ENCODE measurements at regions not wholly inside any gene's neighbourhood (a gene's known extent, or its start where the extent isn't known, plus 50 kb on each side); places are given as distances from the start of the nearest gene placed in this dataset.

- DNase-seq (ENCODE audit: low read depth) = no peak
Measured at GRCh38 chr1:4444086-4444485, 210.3 kb upstream of the AJAP1 start.

DNA sequence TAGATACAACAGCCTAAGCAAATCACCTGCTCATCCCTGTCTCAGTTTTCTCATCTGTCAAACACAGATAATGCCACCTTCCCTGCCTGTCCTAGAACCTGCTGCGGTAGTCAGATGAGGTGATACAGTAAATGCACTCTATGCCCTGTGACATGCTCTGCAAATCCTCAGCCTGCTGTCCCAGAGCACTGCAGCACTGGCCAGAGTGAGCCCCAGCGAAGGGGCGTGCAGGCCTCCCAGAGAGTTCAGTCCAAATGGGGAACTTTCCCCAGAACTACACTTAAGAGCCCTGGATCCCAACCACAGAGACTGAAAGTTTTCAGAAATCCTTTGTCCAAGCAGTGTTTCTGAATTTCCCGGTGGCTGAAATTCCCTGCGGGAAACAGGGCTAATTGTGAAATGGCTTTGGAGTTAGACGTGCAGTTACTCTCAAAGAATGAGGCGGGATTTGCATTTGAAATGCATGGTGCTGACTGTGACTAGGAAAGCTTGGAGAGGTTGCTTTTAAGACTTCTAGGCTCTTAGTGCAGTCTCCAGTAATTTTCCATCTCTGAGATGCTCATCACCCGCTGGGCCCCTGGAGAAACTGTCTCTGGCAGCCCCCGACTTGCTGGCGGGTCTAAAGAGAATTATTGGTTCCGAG lies 206.5 kb upstream of the AJAP1 start:
- DNase-seq (ENCODE audit: low read depth) = no peak

- DNase-seq (ENCODE audit: low read depth) = no peak
Measured at GRCh38 chr1:4449972-4450371, 204.4 kb upstream of the AJAP1 start.

DNA sequence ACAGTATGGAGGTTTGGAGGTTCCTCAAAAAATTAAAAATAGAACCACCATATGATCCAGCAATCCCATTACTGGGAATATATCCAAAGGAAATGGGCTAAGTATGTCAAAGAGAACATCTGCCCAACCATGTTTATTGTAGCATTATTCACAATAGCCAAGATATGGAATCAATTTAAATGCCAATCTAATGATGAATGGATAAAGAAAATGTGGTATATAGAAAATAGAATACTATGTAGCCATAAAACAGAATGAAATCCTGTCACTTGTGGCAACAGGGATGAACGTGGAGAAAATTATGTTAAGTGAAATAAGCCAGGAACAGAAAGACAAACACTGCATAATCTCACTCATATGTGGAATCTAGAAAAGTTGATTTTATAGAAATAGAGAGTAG lies 201.7 kb upstream of the AJAP1 start:
- no peak for DNase-seq (ENCODE audit: low read depth)

DNA sequence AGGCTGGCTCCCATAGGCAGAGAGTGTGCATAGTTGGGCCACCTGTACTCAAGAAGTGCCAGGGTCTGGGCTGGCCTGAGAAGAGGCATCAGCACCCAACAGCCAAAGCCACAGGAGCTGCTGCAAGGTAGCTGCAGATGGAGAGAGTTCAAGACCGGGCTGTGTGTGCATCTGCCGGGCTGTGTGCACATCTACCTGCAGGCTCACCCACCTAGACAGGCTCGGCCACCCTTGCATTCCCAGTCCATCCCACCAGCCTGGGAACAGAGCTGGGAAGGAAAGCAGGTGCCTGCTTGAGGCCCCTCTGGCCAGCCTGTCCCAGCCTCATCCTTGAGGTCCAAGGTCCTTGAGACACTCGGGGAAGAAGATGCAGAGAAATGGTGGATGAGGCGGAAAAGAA lies 194.4 kb upstream of the AJAP1 start:
- no peak for DNase-seq (ENCODE audit: low read depth)

GRCh38 chr1:4460651-4461050 lies 193.8 kb upstream of the AJAP1 start:
- no peak for DNase-seq (ENCODE audit: low read depth)

DNA sequence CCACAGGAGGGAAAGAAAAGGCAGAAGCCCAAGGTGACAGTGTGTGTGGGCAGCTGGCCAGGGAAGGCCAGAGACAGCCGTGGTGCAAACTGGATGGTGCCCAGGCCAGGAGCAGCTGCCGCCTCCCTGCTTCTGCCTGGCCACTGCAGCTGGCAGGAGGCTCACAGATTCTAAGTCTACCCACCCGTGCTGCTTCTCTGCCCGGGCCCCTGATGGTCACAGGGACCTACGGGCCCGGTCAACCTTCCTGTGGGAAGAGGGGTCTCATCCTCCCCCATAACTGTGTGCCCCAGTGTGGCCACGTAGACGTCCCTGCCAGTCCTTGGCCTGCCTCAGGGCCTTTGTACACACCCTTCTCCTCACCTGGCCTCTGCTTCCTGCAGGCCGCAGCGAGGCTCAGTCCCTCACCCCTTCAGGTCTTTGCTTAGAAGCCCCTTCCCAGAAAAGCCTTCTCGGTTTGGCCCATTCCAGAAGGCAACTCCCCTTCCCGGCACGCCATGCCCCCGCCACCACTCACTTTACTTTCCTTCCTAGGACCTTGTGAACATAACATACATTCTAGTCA lies 192.6 kb upstream of the AJAP1 start:
- DNase-seq (ENCODE audit: low read depth) = no peak

DNA sequence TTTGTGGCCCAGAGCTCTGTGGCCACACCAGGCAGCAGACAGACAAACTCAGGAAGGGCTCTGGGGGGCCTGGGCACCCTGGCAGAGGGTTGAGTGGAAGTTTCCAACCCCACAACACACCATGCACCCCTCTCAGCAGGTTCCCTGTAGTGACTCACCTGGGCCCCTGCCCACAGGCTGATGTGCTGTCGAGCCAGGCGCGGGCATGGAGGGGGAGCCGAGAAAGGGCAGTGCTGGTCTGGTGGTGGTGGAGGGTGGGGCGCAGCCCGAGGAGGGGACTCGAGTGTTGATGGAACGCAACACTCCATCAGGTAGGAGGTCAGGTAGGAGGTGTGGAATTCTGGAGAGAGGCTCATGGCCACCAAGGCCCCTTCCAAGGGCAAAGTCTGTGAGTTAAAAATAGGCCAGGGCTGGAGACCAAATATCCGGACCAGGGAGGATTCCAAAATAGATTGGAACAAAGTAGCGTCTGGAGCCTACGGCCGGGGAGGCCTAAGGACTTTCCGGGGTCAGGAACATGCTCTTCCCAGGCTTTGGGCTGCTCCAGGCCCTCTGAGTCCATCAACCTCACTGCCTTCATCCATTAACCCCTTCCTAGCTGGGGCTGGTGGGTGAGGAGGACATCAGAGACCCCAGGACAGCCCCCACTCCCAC lies 191.5 kb upstream of the AJAP1 start:
- no peak for DNase-seq (ENCODE audit: low read depth)

DNA sequence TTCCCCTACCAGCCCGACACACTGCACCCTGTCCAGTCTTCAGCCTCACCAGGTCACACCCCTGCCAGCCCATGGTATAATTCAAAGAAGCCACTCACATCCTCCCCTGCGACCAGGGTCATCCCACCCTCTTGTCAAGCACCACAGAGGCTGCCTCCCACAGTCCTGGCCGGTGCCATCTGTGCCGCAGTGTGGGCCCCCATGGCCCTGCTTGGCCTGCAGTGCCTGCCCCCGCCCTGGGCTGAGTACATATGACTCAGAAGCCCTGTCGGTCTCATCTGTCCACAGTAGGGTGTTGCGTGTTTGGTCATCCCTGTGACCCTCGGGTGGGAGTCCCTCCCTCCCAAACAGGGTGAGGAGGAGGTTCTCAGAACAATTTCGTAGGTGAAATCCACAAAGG lies 190.8 kb upstream of the AJAP1 start:
- no peak for DNase-seq (ENCODE audit: low read depth)

DNA sequence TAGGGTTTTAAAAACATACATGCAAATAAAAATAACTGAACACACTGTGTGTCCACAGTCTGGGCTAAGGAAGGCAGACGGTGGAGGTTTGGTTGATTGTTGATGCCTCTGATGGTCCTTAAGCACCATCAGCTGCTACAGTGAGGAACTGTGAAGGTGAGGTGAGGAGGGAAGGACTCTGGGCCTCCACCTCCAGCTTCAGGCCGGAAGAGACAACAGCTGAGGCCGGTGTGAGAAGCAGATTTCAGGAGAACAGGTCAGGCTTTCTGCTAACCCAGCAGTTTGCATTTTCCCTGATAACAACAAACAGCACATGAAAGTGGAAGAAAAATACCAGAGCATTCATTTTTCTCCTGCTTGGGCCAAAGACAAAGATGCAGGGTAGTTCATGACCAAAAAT lies 189.9 kb upstream of the AJAP1 start:
- no peak for DNase-seq (ENCODE audit: low read depth)

GRCh38 chr1:4467241-4467640 lies 187.2 kb upstream of the AJAP1 start:
- DNase-seq (ENCODE audit: low read depth) = no peak

GRCh38 chr1:4468386-4468785 lies 186.0 kb upstream of the AJAP1 start:
- no peak for DNase-seq (ENCODE audit: low read depth)

DNA sequence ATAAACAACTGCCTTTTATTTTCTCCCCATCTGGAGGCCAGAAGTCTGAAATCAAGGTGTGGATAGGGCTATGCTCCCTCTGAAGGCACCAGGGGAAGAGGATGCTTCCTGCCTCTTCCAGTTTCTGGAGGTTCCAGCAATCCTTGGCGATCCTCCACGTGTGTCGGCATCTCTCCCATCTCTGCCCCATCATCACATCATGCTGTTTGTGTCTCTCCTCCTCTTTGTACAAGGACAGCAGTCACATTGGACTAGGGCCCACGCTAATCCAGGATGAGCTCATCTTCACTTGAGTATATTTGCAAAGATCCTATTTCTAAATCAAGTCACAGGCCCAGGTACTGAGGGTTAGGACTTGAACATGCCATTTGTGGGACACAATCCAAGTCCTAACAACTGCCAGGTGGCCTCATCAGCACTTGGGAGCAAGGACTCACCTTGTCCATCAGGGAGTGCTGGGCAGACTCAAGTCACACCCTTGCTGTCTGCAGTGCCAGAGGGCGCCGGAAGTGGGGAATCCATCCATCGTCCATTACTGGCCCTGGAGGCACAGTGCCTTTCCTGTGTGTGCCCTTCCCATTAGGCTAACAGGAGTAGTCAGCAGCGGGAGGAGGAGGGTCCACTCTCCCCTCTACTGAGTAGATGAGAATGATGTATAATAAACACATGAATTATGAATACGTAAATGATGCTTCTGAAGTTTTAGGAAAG lies 185.4 kb upstream of the AJAP1 start:
- no peak for DNase-seq (ENCODE audit: low read depth)

DNA sequence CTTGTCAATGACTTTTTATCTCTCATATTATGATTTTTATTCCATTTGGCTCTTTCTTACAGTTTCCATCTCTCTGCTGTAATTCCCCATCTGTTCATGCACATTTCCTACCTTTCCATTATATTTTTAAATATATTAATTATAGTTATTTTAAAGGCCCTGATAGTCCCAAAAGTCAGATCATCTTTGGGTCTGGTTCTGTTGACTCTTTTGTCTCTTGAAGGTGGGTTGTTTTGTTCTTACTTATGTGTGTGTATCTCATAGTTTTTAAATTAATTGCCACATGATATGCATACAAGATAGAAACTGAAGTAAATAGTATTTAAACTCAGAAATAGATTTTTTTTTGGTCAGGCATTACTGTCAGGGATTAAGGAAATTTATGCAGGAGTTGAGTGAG lies 178.0 kb upstream of the AJAP1 start:
- DNase-seq (ENCODE audit: low read depth) = no peak

GRCh38 chr1:4481451-4481850 lies 173.0 kb upstream of the AJAP1 start:
- DNase-seq (ENCODE audit: low read depth) = no peak

DNA sequence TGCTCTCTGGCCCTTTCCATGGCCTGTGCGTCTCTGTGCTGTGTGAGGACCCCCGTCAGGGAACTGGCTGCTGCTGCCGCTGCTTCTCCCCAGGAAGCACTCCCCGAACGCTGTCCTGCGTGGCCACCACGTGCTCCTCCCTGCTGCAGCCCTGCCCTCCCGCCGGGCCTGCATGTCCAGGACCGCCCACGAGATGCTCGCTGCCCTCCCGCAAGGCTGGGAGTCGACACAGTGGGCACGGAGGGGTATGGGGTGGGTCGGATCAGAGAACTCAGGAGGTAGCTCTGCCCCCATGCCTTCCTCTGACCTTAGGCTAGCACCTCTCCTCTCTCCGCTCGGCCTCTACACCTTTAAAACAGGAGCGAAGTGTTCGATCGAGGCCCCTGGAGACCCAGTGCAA lies 171.9 kb upstream of the AJAP1 start:
- DNase-seq (ENCODE audit: low read depth) = no peak

DNA sequence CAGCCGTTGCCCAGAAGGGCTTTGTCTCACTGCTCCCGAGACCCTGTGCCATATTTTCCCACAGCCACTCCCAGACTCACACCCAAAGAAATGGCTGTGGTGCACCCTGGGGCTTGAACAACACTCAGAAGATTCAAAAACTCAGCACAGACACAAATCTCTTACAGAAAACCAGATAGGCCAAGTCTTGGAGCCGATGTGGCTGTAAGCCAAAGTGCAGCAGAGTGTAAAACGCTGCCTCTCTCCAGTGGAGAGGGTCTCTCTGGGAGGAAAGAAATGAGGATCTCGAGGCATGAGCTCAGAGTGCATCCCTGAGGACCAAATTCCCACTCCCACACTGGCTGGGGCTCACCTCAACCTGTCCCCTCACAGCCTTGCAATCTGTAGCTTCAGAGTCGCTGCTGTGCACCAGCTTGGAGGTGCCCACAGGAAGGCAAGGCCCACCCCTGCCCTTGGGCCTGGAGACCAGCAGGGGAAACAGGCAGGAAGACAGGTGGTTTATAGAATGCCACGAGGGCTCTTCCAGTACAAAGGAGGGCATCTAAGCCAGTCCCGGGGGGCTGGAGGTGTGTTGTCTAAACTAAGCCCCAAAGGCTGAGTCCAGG lies 171.3 kb upstream of the AJAP1 start:
- no peak for DNase-seq (ENCODE audit: low read depth)

DNA sequence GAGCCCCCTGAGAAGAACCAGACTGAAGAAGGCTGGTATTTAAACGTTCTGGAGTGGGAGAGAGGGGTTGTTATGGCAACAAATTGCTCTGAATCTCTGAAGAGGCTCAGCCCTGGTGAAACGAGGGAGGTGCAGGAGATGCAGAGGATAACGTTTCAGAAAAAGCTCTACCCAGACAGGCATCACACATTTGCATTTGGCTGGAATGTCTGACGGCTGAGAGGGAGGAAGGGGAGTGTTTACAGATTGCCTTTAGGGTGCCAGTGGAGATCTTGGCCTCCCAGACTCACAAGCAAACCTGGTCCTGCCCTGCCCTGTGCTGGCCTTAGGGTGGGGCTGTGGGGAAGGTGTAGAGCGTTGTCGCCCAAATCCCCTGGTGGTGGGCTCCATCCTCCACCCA lies 169.0 kb upstream of the AJAP1 start:
- DNase-seq (ENCODE audit: low read depth) = no peak

- DNase-seq (ENCODE audit: low read depth) = no peak
Measured at GRCh38 chr1:4485878-4486277, 168.5 kb upstream of the AJAP1 start.

GRCh38 chr1:4486408-4487120 lies 167.8 kb upstream of the AJAP1 start:
- no peak for DNase-seq (ENCODE audit: low read depth)

GRCh38 chr1:4488018-4488417 lies 166.4 kb upstream of the AJAP1 start:
- no peak for DNase-seq (ENCODE audit: low read depth)

DNA sequence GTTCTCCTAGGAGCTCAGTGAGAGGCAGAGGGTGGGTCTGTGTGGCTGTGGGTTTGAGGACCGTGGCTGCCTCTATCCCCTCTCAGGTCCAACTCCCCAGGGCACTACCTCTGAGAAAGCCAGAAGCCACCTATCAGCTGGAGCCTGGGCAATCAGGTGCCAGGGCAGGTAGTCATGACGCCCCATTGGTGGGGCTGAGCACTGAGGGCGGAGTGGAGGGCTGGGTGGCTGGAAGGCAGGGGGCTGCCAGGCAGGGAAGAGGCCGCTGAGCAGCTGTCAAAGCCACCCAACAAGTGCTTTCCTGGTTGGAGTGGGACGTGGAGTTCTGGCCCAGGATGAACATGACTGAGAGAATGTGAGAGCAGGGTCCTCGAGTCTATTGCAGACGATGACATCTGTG lies 164.9 kb upstream of the AJAP1 start:
- DNase-seq (ENCODE audit: low read depth) = no peak

Data from stimulated activated CD4-positive, alpha-beta T cell treated with anti-CD3 and anti-CD28 coated beads, Interleukin-2, amount 100 ng/mL, for 4 hours (primary cell).